Astrocyte (in vitro differentiated cells and primary cell): ENCODE measurements at regions not wholly inside any gene's neighbourhood (a gene's known extent, or its start where the extent isn't known, plus 50 kb on each side); places are given as distances from the start of the nearest gene placed in this dataset.

Experiments used
- DNase-seq: peaks from one replicate; pipeline ENCODE4 v3.0.0-alpha.2; 2010; ENCODE audit warnings: low read depth
- FAIRE-seq: peaks from 2 replicates; lab custom pipeline; 2011; peaks lifted over from hg19 to GRCh38; lab: Jason Lieb, UNC
- H2AFZ ChIP-seq: 2 replicates; pipeline ENCODE4 v1.6.0; 2012; ENCODE audit warnings: low read depth, low read length, inconsistent platforms
- H3K27ac ChIP-seq: 2 replicates; pipeline ENCODE4 v1.5.1; 2011; ENCODE audit warnings: low read depth, low read length, inconsistent platforms
- H3K27me3 ChIP-seq: 2 replicates; pipeline ENCODE4 v1.6.0; 2011; ENCODE audit warnings: low read length, inconsistent platforms; ENCODE audit not compliant: insufficient read depth
- H3K36me3 ChIP-seq: 2 replicates; pipeline ENCODE4 v1.5.1; 2011; ENCODE audit warnings: low read length, inconsistent platforms; ENCODE audit not compliant: insufficient read depth
- H3K4me1 ChIP-seq: 2 replicates; pipeline ENCODE4 v1.5.1; 2011; ENCODE audit warnings: low read length, inconsistent platforms; ENCODE audit not compliant: insufficient read depth
- H3K4me2 ChIP-seq: 2 replicates; pipeline ENCODE4 v1.6.0; 2012; ENCODE audit warnings: low read length, inconsistent platforms
- H3K4me3 ChIP-seq: 2 replicates; pipeline ENCODE4 v1.5.1; 2011; ENCODE audit warnings: low read depth, mild to moderate bottlenecking, low read length, inconsistent platforms; ENCODE audit not compliant: insufficient read depth
- H3K79me2 ChIP-seq: 2 replicates; pipeline ENCODE4 v1.6.0; 2012; ENCODE audit warnings: mild to moderate bottlenecking, low read length, inconsistent platforms; ENCODE audit not compliant: insufficient read depth
- H3K9ac ChIP-seq: 2 replicates; pipeline ENCODE4 v1.6.0; 2012; ENCODE audit warnings: mild to moderate bottlenecking, low read length, inconsistent platforms
- H3K9me3 ChIP-seq: 2 replicates; pipeline ENCODE4 v1.5.1; 2012; ENCODE audit warnings: low read depth, mild to moderate bottlenecking, low read length, inconsistent platforms; ENCODE audit not compliant: insufficient read depth
- H4K20me1 ChIP-seq: 2 replicates; pipeline ENCODE4 v1.6.0; 2012; ENCODE audit warnings: low read length, inconsistent platforms; ENCODE audit not compliant: insufficient read depth
- H3K27ac Mint-ChIP-seq: one replicate; pipeline ENCODE4 v1.8.0; 2021; ENCODE audit warnings: mild to moderate bottlenecking, mixed read lengths; ENCODE audit not compliant: unreplicated experiment
- H3K27me3 Mint-ChIP-seq: one replicate; pipeline ENCODE4 v1.8.0; 2021; ENCODE audit warnings: low read depth, mixed read lengths; ENCODE audit not compliant: unreplicated experiment
- H3K36me3 Mint-ChIP-seq: one replicate; pipeline ENCODE4 v1.8.0; 2021; ENCODE audit warnings: low read depth, mixed read lengths; ENCODE audit not compliant: unreplicated experiment
- H3K4me1 Mint-ChIP-seq: one replicate; pipeline ENCODE4 v1.8.0; 2021; ENCODE audit warnings: low read depth, mixed read lengths; ENCODE audit not compliant: unreplicated experiment
- H3K4me3 Mint-ChIP-seq: one replicate; pipeline ENCODE4 v1.8.0; 2021; ENCODE audit warnings: mild to moderate bottlenecking, moderate library complexity, mixed read lengths; ENCODE audit not compliant: unreplicated experiment
- H3K9me3 Mint-ChIP-seq: one replicate; pipeline ENCODE4 v1.8.0; 2021; ENCODE audit warnings: mild to moderate bottlenecking, mixed read lengths; ENCODE audit not compliant: unreplicated experiment
- CTCF ChIP-seq: IDR thresholded peaks from 2 replicates; pipeline ENCODE4 v1.5.1; 2011; ENCODE audit warnings: low read depth, mild to moderate bottlenecking, inconsistent platforms, low read length, moderate library complexity; ENCODE audit not compliant: insufficient read depth
- EZH2 ChIP-seq: IDR thresholded peaks from 2 replicates; pipeline ENCODE4 v1.6.1; 2012; ENCODE audit warnings: mild to moderate bottlenecking, low read length, inconsistent platforms; ENCODE audit not compliant: insufficient read depth

- peaks cover 1% of the 10 kb centered on the region for H3K4me1 Mint-ChIP-seq
- H3K9ac ChIP-seq: no peak overlapping the region
Observed at GRCh38 chr10:1939016-1939415, 201.7 kb upstream of the ADARB2 start.

GRCh38 chr10:1938317-1938716 lies 201.0 kb upstream of the ADARB2 start:
- FAIRE-seq (no peak), DNase-seq (no peak)
- Histone ChIP-seq H3K9ac (no peak overlapping the region), H3K27me3 (no peaks in the 10 kb centered on the region), H3K9me3 (peaks cover 4% of the 10 kb centered on the region), H3K27ac (no peak overlapping the region), H2AFZ (no peak overlapping the region), H3K4me2 (no peak overlapping the region), H3K4me1 (no peaks in the 10 kb centered on the region), H3K79me2 (no peaks in the 10 kb centered on the region), H3K4me3 (no peak overlapping the region), H3K36me3 (no peaks in the 10 kb centered on the region), H4K20me1 (no peaks in the 10 kb centered on the region)
- TF ChIP-seq CTCF (no peak), EZH2 (no peak)
- Mint-ChIP-seq H3K4me1 (peaks cover 1% of the 10 kb centered on the region), H3K27ac (no peak overlapping the region), H3K9me3 (no peaks in the 10 kb centered on the region), H3K27me3 (no peaks in the 10 kb centered on the region), H3K36me3 (no peaks in the 10 kb centered on the region), H3K4me3 (no peak overlapping the region)

More at GRCh38 chr10:1939016-1939415, 201.7 kb upstream of the ADARB2 start:
- Mint-ChIP-seq H3K9me3 (no peaks in the 10 kb centered on the region), H3K36me3 (no peaks in the 10 kb centered on the region), H3K27me3 (no peaks in the 10 kb centered on the region), H3K27ac (no peak overlapping the region), H3K4me3 (no peak overlapping the region)
- Histone ChIP-seq H2AFZ (no peak overlapping the region), H3K27ac (no peak overlapping the region), H3K27me3 (no peaks in the 10 kb centered on the region), H3K9me3 (peaks cover 4% of the 10 kb centered on the region), H3K36me3 (no peaks in the 10 kb centered on the region), H3K79me2 (no peaks in the 10 kb centered on the region), H3K4me1 (no peaks in the 10 kb centered on the region), H3K4me3 (no peak overlapping the region), H4K20me1 (no peaks in the 10 kb centered on the region), H3K4me2 (no peak overlapping the region)
- TF ChIP-seq CTCF (no peak), EZH2 (no peak)
- no peak for DNase-seq
- FAIRE-seq: no peak

GRCh38 chr10:1935912-1936311 lies 198.6 kb upstream of the ADARB2 start:
- Histone ChIP-seq H4K20me1 (no peaks in the 10 kb centered on the region), H3K9ac (no peak overlapping the region), H2AFZ (no peak overlapping the region), H3K4me3 (no peak overlapping the region), H3K4me1 (no peaks in the 10 kb centered on the region), H3K27ac (no peak overlapping the region), H3K9me3 (peaks cover 4% of the 10 kb centered on the region), H3K79me2 (no peaks in the 10 kb centered on the region), H3K4me2 (no peak overlapping the region), H3K36me3 (no peaks in the 10 kb centered on the region), H3K27me3 (no peaks in the 10 kb centered on the region)
- no peak for TF ChIP-seq CTCF
- TF ChIP-seq EZH2: no peak
- H3K36me3 Mint-ChIP-seq: no peaks in the 10 kb centered on the region
- no peak for DNase-seq
- no peak overlapping the region for H3K27ac Mint-ChIP-seq
- H3K27me3 Mint-ChIP-seq: peaks cover 2% of the 10 kb centered on the region
- no peak overlapping the region for H3K4me3 Mint-ChIP-seq
- no peaks in the 10 kb centered on the region for H3K9me3 Mint-ChIP-seq
- FAIRE-seq: no peak
- H3K4me1 Mint-ChIP-seq: peaks cover 3% of the 10 kb centered on the region
